ENCODE measurements at regions not wholly inside any gene's neighbourhood (a gene's known extent, or its start where the extent isn't known, plus 50 kb on each side); places are given as distances from the start of the nearest gene placed in this dataset.

GRCh38 chr14:98965076-98965475, 306.9 kb downstream of the BCL11B start:
- FAIRE-seq (no peak), DNase-seq (ENCODE audit: insufficient read length, low spot score) (no peak)
- TF ChIP-seq POLR2A (IDR thresholded peaks at IDR 0.05; ENCODE audit: low read depth, low read length): no peak

GRCh38 chr14:98966016-98966415, 306.0 kb downstream of the BCL11B start:
- no peak for FAIRE-seq
- no peak for TF ChIP-seq POLR2A (IDR thresholded peaks at IDR 0.05; ENCODE audit: low read depth, low read length)
- no peak for DNase-seq (ENCODE audit: insufficient read length, low spot score)

GRCh38 chr14:98966475-98967162, 305.4 kb downstream of the BCL11B start:
- FAIRE-seq: no peak
- no peak for DNase-seq (ENCODE audit: insufficient read length, low spot score)
- TF ChIP-seq POLR2A (IDR thresholded peaks at IDR 0.05; ENCODE audit: low read depth, low read length): no peak

- TF ChIP-seq POLR2A (IDR thresholded peaks at IDR 0.05; ENCODE audit: low read depth, low read length): no peak
- no peak for FAIRE-seq
- DNase-seq (ENCODE audit: insufficient read length, low spot score): no peak
Measured at GRCh38 chr14:98974113-98974512, 297.9 kb downstream of the BCL11B start.

GRCh38 chr14:98976271-98976670, 295.7 kb downstream of the BCL11B start:
- DNase-seq (ENCODE audit: insufficient read length, low spot score) (no peak), FAIRE-seq (no peak)
- TF ChIP-seq POLR2A (IDR thresholded peaks at IDR 0.05; ENCODE audit: low read depth, low read length): no peak

GRCh38 chr14:98977451-98977850, 294.5 kb downstream of the BCL11B start:
- no peak for FAIRE-seq
- no peak for DNase-seq (ENCODE audit: insufficient read length, low spot score)
- TF ChIP-seq POLR2A (IDR thresholded peaks at IDR 0.05; ENCODE audit: low read depth, low read length): no peak

GRCh38 chr14:98982986-98983385, 289.0 kb downstream of the BCL11B start:
- no peak for FAIRE-seq
- TF ChIP-seq POLR2A (IDR thresholded peaks at IDR 0.05; ENCODE audit: low read depth, low read length): no peak
- DNase-seq (ENCODE audit: insufficient read length, low spot score): no peak

- no peak for DNase-seq (ENCODE audit: insufficient read length, low spot score)
- no peak for TF ChIP-seq POLR2A (IDR thresholded peaks at IDR 0.05; ENCODE audit: low read depth, low read length)
- FAIRE-seq: no peak
Measured at GRCh38 chr14:98984027-98984718, 287.8 kb downstream of the BCL11B start.

GRCh38 chr14:98984719-98985041, 287.3 kb downstream of the BCL11B start:
- FAIRE-seq (no peak), DNase-seq (ENCODE audit: insufficient read length, low spot score) (no peak)
- TF ChIP-seq POLR2A (IDR thresholded peaks at IDR 0.05; ENCODE audit: low read depth, low read length): no peak

- DNase-seq (ENCODE audit: insufficient read length, low spot score) (no peak), FAIRE-seq (no peak)
- TF ChIP-seq POLR2A (IDR thresholded peaks at IDR 0.05; ENCODE audit: low read depth, low read length): no peak
Measured at GRCh38 chr14:98993818-98994217, 278.2 kb downstream of the BCL11B start.

GRCh38 chr14:98994561-98994960, 277.4 kb downstream of the BCL11B start:
- no peak for DNase-seq (ENCODE audit: insufficient read length, low spot score)
- no peak for TF ChIP-seq POLR2A (IDR thresholded peaks at IDR 0.05; ENCODE audit: low read depth, low read length)
- no peak for FAIRE-seq

GRCh38 chr14:98997526-98998205, 274.3 kb downstream of the BCL11B start:
- FAIRE-seq (no peak), DNase-seq (ENCODE audit: insufficient read length, low spot score) (no peak)
- no peak for TF ChIP-seq POLR2A (IDR thresholded peaks at IDR 0.05; ENCODE audit: low read depth, low read length)

- DNase-seq (ENCODE audit: insufficient read length, low spot score): no peak
- no peak for FAIRE-seq
- TF ChIP-seq POLR2A (IDR thresholded peaks at IDR 0.05; ENCODE audit: low read depth, low read length): no peak
Measured at GRCh38 chr14:98999345-98999744, 272.7 kb downstream of the BCL11B start.

GRCh38 chr14:98999901-99000300, 272.1 kb downstream of the BCL11B start:
- no peak for DNase-seq (ENCODE audit: insufficient read length, low spot score)
- TF ChIP-seq POLR2A (IDR thresholded peaks at IDR 0.05; ENCODE audit: low read depth, low read length): no peak
- no peak for FAIRE-seq

GRCh38 chr14:99001241-99001640, 270.8 kb downstream of the BCL11B start:
- DNase-seq (ENCODE audit: insufficient read length, low spot score) (no peak), FAIRE-seq (no peak)
- TF ChIP-seq POLR2A (IDR thresholded peaks at IDR 0.05; ENCODE audit: low read depth, low read length): no peak

Data from H54 (cell line).